ENCODE measurements at regions not wholly inside any gene's neighbourhood (a gene's known extent, or its start where the extent isn't known, plus 50 kb on each side); places are given as distances from the start of the nearest gene placed in this dataset.

DNA sequence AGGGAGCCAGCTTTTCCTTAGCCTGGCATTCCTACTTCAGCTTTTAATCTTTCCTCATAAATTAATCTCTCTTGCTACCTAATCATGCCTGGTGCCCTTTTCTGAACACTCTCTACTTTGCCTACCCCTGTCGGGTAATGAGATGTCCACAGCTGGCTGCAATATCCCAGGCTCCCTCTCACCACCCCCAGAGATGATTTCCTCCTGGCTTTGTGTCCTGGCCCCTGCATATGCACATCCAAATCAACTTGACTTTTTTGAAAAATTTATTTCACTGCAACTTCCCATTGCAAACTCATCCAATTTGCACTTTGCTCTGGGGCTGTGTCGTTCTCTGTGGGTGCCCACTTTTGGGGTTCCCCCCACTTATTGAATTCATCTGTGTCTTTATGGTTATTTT lies 218.1 kb upstream of the SKOR2 start:
- Histone ChIP-seq H3K4me3 (ENCODE audit: low read depth, low read length) (no peak overlapping the region), H3K27me3 (no peaks in the 10 kb centered on the region), H3K9me3 (no peaks in the 10 kb centered on the region), H3K4me1 (no peaks in the 10 kb centered on the region), H3K36me3 (no peaks in the 10 kb centered on the region)
- no peak for DNase-seq
- TF ChIP-seq, protein P1, sequence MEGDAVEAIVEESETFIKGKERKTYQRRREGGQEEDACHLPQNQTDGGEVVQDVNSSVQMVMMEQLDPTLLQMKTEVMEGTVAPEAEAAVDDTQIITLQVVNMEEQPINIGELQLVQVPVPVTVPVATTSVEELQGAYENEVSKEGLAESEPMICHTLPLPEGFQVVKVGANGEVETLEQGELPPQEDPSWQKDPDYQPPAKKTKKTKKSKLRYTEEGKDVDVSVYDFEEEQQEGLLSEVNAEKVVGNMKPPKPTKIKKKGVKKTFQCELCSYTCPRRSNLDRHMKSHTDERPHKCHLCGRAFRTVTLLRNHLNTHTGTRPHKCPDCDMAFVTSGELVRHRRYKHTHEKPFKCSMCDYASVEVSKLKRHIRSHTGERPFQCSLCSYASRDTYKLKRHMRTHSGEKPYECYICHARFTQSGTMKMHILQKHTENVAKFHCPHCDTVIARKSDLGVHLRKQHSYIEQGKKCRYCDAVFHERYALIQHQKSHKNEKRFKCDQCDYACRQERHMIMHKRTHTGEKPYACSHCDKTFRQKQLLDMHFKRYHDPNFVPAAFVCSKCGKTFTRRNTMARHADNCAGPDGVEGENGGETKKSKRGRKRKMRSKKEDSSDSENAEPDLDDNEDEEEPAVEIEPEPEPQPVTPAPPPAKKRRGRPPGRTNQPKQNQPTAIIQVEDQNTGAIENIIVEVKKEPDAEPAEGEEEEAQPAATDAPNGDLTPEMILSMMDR (IDR thresholded peaks at IDR 0.05; ENCODE audit: low read depth, low read length), result no peak

DNA sequence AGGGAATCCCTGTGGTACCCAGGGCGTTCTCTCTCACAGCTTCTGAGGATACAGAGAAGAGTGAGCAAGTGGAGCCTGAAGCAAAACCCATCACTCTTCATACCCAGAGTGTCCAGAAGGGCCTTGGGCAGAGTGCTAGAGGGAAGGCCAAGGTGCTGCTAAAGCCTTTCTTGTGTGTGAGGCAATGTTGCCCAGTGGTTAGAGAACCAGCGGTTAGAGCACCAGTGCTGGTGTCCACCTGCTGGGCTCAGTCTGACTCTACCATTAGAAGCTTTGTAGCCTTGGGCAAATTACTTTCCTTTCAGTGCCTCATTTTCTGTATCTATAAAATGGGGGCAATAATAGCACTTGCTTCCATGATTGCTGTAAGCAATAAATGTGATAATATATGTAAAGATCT lies 210.5 kb upstream of the SKOR2 start:
- TF ChIP-seq, protein P1 (IDR thresholded peaks at IDR 0.05; ENCODE audit: low read depth, low read length), result no peak
- DNase-seq, result no peak
- Histone ChIP-seq H3K4me3 (ENCODE audit: low read depth, low read length) (no peak overlapping the region), H3K4me1 (no peaks in the 10 kb centered on the region), H3K27me3 (no peaks in the 10 kb centered on the region), H3K9me3 (no peaks in the 10 kb centered on the region), H3K36me3 (no peaks in the 10 kb centered on the region)

DNA sequence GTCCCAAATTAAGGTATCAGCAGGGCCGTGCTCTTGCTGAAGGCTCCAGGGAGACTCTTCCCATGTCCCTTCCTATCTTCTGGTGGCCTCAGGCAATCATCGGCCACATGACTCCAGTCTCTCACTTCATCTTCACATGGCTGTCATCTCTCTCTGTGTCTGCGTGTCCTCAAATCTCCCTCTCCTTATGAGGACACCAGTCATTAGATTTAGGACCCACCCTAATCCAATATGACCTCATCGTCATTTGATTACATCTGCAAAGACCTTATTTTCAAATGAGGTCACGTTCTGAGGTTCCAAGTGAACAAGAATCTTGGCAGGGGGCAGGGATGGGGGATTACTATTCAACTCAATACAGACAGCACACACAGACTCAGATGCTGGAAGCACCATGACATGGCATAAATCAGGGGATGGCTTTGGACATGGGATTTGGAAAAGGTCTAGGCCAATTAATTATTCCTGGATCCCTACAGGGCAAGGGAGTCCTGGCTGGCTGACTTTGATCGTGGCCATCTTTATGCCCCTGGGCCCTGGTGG lies 210.0 kb upstream of the SKOR2 start:
- H3K9me3 ChIP-seq, result no peaks in the 10 kb centered on the region

DNA sequence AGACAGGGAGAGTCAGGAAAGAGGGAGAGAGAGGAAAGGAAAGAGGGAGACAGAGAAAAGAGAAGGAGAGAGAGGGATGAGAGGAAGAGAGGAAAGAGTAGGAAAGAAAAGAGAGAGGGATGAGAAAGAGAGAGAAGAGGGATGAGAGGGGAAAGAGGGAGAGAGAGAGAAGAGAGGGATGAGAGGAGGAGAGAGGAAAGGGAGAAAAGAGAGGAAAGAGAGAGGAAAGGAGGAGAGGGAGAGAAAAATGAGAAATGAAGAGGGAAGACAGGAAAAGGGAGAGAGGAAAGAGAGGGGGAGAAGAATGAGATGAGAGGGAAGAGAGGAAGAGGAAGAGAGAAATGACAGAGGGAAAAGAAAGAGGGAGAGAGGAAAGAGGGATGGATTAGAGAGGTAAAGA lies 207.0 kb upstream of the SKOR2 start:
- Histone ChIP-seq H3K36me3 (no peaks in the 10 kb centered on the region), H3K4me3 (ENCODE audit: low read depth, low read length) (no peak overlapping the region), H3K9me3 (no peaks in the 10 kb centered on the region), H3K4me1 (no peaks in the 10 kb centered on the region), H3K27me3 (no peaks in the 10 kb centered on the region)
- TF ChIP-seq, protein P1 (IDR thresholded peaks at IDR 0.05; ENCODE audit: low read depth, low read length), result no peak
- DNase-seq, result no peak

More for the DNA sequence above, 210.0 kb upstream of the SKOR2 start:
- no peaks in the 10 kb centered on the region for H3K36me3 ChIP-seq
- H3K4me3 ChIP-seq (ENCODE audit: low read depth, low read length), result no peak overlapping the region
- TF ChIP-seq, protein P1 (IDR thresholded peaks at IDR 0.05; ENCODE audit: low read depth, low read length), result no peak
- DNase-seq, result no peak
- H3K27me3 ChIP-seq, result no peaks in the 10 kb centered on the region
- H3K4me1 ChIP-seq, result no peaks in the 10 kb centered on the region

DNA sequence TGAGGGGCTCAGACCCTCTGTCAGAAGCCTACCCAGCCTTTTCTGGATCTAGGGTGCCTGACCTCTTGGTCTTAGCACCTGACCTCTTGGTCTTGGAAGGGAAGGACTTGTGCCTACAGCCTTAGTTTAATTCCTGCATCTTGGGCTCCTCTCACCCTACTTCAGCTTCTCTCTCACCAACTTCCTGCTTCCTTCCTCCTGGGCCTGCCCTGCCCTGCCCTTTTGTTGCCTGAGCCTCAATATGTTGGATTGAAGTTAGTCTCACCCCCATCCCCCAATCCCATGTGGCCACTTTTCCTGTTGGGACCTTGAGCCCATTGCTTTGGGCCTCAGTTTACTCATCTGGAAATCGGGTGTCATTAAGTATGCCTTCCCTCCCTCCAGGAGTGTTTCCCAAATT lies 206.2 kb upstream of the SKOR2 start:
- Histone ChIP-seq H3K27me3 (no peaks in the 10 kb centered on the region), H3K4me1 (no peaks in the 10 kb centered on the region), H3K9me3 (no peaks in the 10 kb centered on the region), H3K36me3 (no peaks in the 10 kb centered on the region), H3K4me3 (ENCODE audit: low read depth, low read length) (no peak overlapping the region)
- DNase-seq, result no peak
- TF ChIP-seq, protein P1 (IDR thresholded peaks at IDR 0.05; ENCODE audit: low read depth, low read length), result no peak

DNA sequence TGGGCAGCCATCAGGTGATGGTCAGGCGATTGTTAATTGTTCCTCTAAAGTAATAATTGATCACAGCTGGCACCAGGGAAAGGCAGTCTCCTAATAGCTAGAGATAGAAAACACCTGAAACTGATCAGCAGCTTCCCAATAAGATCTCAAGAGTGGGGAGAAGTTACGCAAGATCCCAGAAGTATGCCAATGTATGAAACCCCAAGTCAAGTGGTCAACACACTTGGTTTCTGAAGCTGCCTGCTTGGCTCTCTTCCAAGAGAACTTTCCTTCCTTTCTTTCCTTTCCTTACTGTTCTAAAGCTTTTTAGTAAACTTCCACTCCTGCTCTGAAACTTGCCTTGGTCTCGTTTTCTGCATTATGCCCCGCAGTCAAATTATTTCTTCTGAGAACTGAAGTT lies 201.6 kb upstream of the SKOR2 start:
- Histone ChIP-seq H3K27me3 (no peaks in the 10 kb centered on the region), H3K36me3 (no peaks in the 10 kb centered on the region), H3K4me1 (no peaks in the 10 kb centered on the region), H3K4me3 (ENCODE audit: low read depth, low read length) (no peak overlapping the region), H3K9me3 (no peaks in the 10 kb centered on the region)
- TF ChIP-seq, protein P1 (IDR thresholded peaks at IDR 0.05; ENCODE audit: low read depth, low read length), result no peak
- no peak for DNase-seq
